ENCODE measurements at regions not wholly inside any gene's neighbourhood (a gene's known extent, or its start where the extent isn't known, plus 50 kb on each side); places are given as distances from the start of the nearest gene placed in this dataset.
A peak's percentile ranks its signal among the peaks of the same experiment; 100 is the strongest.
"Not testable (repeated sequence)": the region's sequence is repeated elsewhere in the genome, so short reads cannot be mapped to it uniquely, and the experiment has no call there.

DNA sequence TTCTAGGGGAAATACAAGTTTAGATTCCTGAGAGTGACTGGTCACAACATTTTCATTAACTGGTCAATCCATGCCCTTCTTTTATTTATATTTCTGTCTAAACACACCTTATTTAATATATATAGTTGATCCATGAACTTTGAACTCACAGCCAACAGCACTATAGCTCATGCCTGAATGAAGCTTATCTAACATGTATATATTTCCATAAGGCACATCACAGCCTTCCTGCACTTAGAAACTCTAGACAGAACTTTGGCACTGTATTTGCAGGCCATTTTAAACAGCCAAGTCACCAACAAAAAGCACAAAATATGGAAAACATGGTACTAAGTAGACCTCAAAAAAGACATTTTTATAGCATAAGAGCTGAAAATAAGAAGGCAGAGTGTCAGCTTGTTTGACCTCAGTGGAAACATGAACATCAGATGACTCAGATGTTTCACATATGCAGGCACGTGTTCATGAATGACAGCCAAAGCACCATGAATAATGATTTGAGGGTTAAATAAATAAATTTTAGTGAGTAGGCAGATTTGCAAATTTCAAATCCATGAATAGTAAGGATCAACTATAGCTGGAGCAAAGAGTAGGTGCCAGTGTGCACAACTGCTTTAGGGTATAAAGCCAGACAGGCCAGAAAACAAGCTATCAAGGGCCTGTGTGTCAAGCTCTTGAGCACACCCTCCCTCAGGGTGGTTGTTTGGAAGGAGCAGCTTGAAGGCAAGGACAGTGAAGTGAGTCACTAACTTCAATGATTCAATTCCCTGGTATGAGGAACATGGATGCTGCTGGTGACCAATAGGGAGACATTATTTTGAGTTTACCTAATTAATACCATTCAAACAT is 88.9 kb upstream of the NT5E start:
- no peak for DNase-seq (ENCODE audit: low read depth in 4 of 4, low spot score in 3 of 4)

DNA sequence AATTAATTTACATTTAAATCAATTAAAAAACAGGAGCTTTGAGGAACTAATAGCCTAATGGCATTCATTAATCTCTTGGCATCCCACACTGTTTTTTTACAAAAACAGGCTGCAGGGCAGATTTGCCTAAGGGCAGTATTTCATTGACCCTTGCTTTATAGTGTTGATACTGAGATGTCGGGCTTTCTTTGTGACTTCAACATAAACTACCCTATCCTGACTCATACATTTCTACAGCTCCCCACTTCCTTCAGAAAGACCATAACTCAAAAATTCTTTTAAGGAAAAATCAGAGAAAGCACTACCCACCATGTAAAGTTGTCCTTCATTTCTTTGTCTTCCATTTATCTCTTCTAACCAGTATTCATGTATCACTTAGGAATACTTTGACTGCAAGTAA is 92.2 kb upstream of the NT5E start:
- no peak for DNase-seq (ENCODE audit: low read depth in 4 of 4, low spot score in 3 of 4)

DNA sequence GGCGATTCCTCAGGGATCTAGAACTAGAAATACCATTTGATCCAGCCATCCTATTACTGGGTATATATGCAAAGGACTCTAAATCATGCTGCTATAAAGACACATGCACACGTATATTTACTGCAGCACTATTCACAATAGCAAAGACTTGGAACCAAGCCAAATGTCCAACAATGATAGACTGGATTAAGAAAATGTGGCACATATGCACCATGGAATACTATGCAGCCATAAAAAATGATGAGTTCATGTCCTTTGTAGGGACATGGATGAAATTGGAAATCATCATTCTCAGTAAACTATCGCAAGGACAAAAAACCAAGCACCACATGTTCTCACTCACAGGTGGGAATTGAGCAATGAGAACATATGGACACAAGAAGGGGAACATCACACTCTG is 93.1 kb upstream of the NT5E start:
- DNase-seq (ENCODE audit: low read depth in 4 of 4, low spot score in 3 of 4), result not testable (repeated sequence)

DNA sequence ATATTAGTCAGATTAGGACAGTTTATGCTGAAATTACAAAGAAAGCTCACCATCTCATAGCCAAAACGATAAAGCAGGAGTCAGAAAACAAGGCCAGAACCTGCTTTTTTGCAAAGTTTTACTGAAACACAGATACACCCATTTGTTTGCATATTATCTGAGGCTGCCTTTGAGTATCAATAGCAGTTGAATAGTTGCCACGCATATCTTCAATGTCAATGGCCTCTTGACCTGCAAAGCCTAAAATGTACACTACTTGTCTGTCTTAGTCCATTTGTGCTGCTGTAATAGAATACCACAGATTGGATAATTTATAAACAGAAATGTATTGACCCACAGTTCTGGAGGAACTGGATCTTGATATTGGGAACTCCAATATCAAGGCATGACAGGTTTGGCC is 94.1 kb upstream of the NT5E start:
- DNase-seq (ENCODE audit: low read depth in 4 of 4, low spot score in 3 of 4), result no peak

DNA sequence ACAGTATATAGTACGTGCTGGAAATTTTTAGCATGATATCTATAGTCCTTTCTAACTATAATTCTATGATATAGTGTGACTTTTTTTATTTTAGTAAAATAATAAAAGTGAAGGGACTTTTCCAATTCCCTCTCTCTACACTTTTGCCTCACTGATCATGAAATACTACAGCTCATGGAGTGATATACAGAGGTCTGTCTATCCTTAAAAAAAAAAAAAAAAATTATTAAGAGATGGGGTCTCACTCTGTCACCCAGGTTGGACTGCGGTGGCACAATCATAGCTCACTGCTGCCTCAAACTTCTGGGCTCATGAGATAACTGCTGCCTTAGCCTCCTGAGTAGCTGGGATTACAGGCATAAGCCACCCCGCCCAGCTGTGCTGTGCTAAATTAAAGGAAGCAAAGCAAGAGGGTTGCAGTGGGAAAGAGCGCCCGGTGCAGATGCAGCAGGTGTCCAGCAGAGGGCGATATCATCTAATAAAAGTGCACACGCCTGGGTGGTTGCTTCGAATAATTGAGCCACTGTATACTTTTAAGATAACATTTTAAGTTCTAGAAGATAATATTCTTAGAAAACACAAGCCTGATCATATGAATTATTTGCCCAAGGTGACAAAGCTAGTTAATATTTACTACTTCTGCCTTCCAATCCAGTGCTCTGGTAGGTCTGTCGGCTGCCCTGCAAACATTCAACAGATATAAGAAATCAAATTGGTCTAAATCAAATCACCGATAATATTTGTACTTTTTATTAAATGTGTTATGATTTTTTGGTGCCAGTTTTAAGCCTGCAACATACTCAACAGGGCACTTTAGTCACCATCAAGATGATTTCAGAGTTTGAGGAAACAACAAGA is 94.9 kb upstream of the NT5E start:
- DNase-seq (ENCODE audit: low read depth in 4 of 4, low spot score in 3 of 4), result peak in 3 of 4 donors; percentile 22 to 27 (median 24)

DNA sequence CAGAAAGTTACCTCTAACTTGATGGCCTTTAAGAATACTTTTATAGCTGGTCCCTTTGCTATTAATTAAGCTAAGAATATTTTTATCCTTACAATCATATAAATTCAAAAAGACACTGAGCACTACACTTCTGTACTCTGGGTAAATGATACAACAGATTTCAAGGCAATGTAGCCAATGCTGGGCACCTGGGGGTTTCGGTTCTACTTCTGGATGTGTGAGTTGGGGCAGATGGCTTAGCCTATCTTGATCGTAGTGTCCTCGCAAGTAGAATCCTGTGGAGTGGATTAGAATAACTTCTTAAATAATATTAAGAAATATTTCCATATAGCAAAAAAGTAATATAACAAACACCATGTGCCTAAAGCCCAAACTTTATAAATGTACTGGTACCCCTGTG is 96.9 kb upstream of the NT5E start:
- DNase-seq (ENCODE audit: low read depth in 4 of 4, low spot score in 3 of 4), result no peak

DNA sequence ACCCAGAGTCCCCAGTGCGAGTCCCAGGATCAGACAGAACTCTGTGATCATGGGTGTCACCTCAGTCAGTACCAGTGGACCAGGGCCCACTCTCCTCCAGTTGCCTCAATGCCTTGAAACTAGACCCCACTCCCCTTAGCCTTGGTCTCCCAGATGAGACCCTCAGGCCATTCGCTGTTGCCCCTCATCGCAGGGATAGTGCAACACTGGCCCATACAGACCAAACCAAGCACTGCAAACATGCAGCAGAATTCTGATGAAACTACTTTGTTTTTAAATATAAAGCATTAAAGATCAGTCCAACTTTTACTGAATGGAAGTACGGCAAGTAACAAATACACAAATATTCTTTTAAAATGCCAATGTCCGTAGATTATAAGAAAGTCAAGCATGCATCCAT is 101.2 kb upstream of the NT5E start:
- no peak for DNase-seq (ENCODE audit: low read depth in 4 of 4, low spot score in 3 of 4)

DNA sequence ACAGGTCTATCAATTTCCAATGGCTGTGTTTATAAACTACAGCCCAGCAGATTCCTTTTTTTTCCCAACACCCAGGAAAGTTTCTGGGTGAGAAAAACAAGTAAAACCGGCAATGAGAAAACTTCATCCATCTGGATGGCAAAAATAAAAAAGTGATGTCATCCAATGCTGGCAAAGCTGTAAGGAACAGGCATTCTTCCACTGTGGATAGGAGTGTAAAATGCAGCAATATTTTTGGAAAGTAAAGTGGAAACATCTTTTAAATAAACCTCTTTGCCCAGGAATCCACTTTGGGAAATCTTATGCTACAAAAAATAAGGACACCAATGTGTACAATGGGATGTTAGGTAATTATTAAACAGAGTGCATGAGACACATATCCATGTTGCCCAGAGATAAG is 102.1 kb upstream of the NT5E start:
- DNase-seq (ENCODE audit: low read depth in 4 of 4, low spot score in 3 of 4), result no peak

DNA sequence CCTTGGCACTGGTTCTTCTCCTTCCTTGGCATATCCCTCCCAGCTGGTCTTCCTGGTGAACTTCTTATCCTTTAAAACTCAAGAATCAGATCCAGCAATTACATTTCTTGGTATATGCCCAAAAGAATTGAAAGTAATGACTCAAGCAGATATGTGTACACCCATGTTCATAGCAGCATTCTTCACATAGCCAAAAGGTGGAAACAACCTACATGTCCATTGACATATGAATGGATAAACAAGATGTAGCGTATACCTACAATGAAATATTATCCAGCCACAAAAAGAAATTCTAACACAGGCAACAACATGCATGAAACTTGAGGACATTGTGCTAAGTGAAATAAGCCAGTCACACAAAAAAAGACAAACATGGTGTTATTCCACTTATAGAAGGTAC is 103.7 kb upstream of the NT5E start:
- no peak for DNase-seq (ENCODE audit: low read depth in 4 of 4, low spot score in 3 of 4)

DNA sequence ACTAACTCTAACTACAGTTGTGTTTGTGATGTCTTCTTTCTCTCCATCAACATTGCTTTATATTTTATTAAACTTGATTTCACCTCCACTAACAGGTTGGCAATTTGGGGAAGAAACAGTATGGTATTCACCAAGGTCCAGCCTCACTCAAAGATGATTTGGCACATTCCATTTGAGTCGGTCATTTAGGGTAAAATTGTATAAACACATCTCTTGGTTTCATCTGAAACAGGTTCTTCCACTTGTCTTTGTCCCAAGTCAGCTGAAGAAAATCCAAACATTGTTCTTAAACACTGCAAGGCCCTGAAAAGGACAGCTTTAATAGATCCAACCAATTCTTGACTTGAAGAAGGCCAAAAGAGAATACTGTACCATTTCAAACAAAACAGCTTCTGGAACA is 104.9 kb upstream of the NT5E start:
- no peak for DNase-seq (ENCODE audit: low read depth in 4 of 4, low spot score in 3 of 4)

DNA sequence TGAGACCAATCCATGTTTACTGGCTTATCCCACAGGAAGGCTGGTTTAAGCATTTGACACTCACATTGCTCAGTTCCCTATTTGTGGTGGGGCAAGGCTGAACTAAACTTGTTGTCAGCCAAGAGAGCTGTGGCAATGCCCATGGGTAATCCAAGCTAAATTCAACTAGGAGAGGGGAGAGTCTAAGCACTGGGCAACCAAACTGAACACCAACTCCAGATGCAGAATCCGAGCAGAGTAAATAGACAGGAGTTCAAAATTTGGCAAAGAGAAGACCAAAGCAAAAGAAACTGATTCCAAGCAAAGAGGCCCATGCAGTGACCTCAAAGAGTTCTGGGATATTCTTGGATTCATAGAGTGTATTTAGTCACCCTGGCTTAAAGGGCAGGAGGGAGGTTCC is 106.5 kb upstream of the NT5E start:
- no peak for DNase-seq (ENCODE audit: low read depth in 4 of 4, low spot score in 3 of 4)

DNA sequence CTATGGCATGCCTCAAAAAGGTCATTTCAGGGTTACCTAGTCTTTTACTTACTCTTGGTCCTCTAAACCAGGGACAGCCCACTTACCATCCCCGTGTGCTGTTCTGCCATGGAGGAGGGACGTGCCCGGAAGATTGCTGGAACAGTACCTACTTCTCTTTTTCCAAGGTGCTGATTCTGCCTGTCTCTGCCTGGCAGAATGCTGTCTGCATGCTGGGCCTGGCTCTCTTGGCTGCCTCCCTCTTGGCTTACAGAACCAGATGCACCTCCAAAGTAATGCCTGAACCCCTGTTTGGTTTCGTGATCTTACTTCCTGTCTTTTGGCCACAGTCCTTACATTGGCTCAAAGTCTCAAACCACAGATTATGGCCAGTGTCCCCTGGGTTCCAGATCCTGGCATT is 120.7 kb upstream of the NT5E start:
- DNase-seq (ENCODE audit: low read depth in 4 of 4, low spot score in 3 of 4), result no peak

DNA sequence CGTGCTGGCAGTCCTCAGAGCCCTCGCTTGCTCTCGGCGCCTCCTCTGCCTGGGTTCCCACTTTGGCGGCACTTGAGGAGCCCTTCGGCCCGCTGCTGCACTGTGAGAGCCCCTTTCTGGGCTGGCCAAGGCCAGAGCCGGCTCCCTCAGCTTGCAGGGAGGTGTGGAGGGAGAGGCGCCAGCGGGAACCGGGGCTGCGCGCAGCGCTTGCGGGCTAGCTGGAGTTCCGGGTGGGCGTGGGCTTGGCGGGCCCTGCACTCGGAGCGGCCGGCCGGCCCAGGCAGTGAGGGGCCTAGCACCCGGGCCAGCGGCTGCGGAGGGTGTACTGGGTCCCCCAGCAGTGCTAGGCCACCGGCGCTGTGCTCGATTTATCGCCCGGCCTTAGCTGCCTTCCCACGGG is 124.1 kb upstream of the NT5E start:
- not testable (repeated sequence) for DNase-seq (ENCODE audit: low read depth in 4 of 4, low spot score in 3 of 4)

DNA sequence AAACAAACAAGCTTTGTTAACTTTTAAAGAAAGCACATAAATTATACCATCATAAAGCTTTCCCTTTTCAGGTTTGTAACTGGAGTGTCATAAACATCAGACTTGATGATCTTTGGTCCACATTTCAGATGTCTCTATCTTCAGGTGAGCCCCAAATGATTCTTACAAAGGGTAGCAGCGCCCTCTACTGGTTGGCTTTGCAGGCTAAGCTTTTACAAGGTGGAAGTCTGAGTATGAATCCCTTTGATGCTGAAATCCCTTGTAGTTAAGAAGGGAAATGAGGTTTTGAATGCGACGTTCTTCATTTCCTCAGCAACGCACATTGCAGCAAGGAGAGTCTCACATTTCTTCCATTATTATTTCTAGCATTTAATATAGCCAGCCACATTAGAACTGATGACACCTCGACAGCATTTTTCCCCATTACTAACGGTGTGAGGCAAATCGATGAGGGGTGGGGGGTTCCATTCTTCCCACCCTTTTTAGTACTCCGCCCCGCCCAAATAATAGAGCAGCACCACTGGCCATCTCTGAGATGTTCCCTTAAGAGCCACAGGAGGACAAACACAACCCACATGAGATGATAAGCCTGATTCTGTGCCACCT is 126.3 kb upstream of the NT5E start:
- DNase-seq (ENCODE audit: low read depth in 4 of 4, low spot score in 3 of 4), result peak; percentile 25 to 68 (median 54)

DNA sequence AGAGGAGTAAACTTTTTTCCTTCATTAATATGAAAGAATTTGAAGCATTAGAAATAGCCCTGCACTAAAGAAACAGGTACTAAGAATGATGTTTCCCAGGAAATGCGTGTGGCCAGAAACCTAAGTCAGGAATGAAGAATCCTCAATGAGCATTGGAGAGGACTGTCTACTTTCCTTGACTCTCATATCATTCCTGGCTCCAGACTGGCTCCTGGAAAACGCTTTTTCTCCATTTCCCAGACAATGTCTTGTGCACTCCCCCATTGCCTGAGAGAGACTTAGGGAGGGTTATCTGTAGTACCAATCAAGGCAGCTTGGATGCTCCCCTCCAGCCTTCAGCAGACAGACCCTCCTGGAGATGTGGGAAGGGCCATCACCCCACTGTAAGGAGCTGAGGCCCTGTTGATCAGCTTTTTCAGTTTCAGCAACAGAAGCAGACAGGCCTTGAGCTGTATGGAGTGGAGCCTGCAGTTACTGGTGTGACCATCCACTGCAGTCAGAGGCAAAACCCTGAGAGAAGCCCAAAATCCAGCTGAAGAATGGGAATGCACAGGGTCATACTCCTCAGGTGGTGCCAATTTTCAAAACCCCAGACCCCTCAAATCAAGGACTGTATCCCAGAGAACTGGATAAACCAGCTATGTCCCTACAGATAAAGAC is 127.3 kb upstream of the NT5E start:
- no peak for DNase-seq (ENCODE audit: low read depth in 4 of 4, low spot score in 3 of 4)

DNA sequence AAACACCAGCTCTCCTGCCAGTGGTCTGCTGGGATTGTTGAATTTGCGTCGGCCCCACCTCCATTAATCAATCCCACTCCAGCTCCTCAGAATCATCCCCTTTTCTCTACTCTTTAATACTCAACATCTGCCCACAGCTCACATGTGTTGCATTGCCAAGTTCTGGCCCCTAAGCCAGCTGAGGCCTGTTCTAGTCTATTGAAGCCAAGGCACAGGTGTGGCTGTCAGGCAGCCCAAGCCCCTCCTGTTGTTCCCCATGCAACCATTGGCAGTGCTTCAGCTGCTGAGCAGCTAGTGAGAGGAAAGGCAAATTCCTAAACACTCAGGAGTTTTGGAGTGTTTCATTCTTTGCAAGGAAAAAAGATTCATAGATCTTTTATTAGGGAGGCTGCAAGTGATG is 128.0 kb upstream of the NT5E start:
- DNase-seq (ENCODE audit: low read depth in 4 of 4, low spot score in 3 of 4), result no peak

DNA sequence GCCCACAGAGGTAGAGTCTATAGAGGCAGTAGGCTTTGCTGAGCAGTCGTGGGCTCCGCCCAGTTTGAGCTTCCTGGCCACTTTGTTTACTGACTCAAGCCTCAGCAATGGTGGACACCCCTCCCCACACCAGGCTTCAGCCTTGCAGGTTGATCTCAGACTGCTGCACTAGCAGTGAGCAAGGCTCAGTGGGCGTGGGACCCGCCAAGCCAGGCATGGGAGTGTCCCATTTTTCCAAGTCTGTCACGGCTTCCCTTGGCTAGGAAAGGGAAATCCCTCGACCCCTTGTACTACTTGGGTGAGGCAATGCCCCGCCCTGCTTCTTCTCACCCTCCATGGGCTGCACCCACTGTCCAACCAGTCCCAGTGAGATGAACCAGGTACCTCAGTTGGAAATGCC is 135.3 kb upstream of the NT5E start:
- no peak for DNase-seq (ENCODE audit: low read depth in 4 of 4, low spot score in 3 of 4)

DNA sequence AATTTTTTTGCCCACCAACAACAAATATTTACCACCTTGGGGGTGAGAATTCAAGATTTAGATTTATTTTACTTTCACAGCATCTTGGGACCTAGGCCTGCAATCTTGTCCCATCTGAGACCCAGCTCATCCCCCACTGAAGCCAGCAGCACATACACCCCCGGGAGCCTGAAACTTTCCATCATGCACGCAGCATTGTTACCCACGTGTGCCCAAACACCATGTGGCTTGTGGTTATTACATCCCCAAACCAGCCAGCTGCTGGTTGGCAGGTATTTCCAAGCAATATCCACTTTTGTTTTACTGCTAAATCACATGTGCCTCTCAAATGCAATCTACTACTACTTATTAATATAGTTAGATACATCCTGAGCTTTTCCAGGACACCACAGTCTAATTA is 149.3 kb upstream of the NT5E start:
- no peak for DNase-seq (ENCODE audit: low read depth in 4 of 4, low spot score in 3 of 4)

DNA sequence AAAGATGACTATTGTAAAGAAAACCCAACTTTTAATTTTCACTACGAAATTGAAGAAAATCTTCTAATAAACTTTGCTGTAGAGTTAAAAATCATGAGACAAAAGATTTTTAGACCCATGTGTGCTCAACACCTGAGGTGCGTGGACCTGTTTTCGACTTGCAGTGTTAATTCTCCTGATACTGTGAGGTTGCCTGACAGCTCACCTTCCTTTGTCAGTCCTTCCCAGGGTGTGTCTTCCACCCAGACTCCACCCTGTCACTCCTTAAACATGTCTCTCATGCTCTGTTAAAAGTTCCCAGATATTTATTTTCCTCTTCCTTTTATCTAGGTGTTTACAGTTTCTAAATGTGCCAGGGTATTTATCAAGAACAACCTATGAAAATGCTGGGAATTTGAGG is 151.3 kb upstream of the NT5E start:
- DNase-seq (ENCODE audit: low read depth in 4 of 4, low spot score in 3 of 4), result no peak

DNA sequence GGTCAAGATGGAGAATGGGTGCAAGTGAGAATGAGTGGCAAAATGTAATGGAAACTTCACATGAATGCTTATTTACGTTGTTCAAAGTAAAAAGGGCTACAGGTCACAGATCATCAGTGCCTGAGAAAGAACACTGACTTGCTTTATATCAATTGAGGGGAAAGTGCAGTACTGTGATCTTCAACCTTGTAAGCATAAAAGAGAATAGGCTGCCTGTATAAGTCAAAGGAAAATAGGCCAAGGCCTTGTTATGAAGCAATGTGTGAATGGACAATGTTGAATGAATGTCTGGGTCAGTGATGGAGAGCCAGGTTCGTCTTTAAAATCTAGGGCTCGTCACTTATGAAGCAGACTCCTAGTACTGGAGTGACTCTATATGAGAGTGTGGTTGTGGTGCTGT is 158.6 kb upstream of the NT5E start:
- no peak for DNase-seq (ENCODE audit: low read depth in 4 of 4, low spot score in 3 of 4)

DNA sequence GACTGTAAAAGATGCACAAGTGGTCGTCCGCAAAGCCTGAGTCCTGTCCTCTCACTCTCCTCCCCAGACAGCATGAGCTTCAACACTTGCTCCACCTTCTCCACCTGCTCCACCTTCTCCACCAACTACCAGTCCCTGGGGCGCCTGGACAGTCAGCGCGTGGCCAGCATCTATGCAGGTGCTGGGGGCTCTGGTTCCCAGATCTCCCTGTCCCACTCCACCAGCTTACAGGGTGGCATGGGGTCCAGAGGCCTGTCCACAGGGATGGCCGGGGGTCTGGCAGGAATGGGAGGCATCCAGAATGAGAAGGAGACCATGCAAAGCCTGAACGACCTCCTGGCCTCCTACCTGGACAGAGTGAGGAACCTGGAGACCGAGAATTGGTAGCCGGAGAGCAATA is 162.2 kb upstream of the NT5E start:
- no peak for DNase-seq (ENCODE audit: low read depth in 4 of 4, low spot score in 3 of 4)

Data from left renal pelvis (tissue), 4 donors.